ENCODE measurements at regions not wholly inside any gene's neighbourhood (a gene's known extent, or its start where the extent isn't known, plus 50 kb on each side); places are given as distances from the start of the nearest gene placed in this dataset.

DNA sequence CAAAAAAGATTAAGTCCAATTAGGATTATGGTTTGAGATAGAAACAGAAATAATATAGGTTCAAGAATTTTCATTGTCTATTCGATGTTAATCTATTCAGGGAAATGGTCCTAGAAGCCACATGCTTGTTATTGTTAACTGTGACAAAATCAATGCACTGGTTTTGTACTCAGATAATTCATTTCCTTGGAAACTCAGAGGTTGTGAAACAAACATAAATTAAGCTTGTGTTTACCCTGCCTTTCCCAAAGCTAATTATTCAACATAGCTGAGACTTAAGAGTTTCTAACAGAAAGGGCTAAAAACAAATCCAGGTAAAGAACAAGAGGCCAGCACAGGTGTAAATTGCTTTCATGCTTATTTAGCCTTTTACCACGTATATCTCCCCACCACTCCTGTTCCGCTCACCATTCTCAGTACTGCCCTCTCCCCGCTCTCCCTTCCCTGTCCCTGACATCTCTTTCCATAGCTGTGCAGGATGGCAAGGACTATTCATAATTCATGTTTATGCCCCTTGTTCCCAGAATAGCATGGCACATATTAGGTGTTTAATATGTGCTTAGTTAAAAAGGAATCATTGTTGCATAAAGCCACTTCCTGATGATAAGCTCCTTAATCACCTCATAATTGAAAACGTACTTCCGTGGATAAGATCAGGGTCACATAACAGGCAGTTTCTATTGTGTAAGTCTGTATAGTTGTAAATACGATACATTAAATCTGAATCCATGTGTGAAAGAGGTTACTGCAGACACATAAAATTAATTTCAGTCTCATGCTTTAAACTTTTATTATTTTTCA, 131.8 kb upstream of the USP15 start:
- no peak for TF ChIP-seq ZNF391 (tag by site-specific recombination; IDR thresholded peaks at IDR 0.05; ENCODE audit: borderline replicate concordance, low read depth)
- TF ChIP-seq OSR2 (tag by site-specific recombination; IDR thresholded peaks at IDR 0.05), result no peak
- TF ChIP-seq YY1 (tag by site-specific recombination; IDR thresholded peaks at IDR 0.05), result no peak
- no peak for TF ChIP-seq KLF8 (tag by site-specific recombination; IDR thresholded peaks at IDR 0.05)
- no peak for TF ChIP-seq WT1 (tag by site-specific recombination; IDR thresholded peaks at IDR 0.05)
- TF ChIP-seq ZSCAN23 (tag by site-specific recombination; IDR thresholded peaks at IDR 0.05), result no peak
- no peak for TF ChIP-seq ZNF311 (tag by site-specific recombination; IDR thresholded peaks at IDR 0.05; ENCODE audit: borderline replicate concordance)
- TF ChIP-seq, protein P1, sequence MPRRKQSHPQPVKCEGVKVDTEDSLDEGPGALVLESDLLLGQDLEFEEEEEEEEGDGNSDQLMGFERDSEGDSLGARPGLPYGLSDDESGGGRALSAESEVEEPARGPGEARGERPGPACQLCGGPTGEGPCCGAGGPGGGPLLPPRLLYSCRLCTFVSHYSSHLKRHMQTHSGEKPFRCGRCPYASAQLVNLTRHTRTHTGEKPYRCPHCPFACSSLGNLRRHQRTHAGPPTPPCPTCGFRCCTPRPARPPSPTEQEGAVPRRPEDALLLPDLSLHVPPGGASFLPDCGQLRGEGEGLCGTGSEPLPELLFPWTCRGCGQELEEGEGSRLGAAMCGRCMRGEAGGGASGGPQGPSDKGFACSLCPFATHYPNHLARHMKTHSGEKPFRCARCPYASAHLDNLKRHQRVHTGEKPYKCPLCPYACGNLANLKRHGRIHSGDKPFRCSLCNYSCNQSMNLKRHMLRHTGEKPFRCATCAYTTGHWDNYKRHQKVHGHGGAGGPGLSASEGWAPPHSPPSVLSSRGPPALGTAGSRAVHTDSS (tag by site-specific recombination; IDR thresholded peaks at IDR 0.05), result no peak
- TF ChIP-seq, protein P2, sequence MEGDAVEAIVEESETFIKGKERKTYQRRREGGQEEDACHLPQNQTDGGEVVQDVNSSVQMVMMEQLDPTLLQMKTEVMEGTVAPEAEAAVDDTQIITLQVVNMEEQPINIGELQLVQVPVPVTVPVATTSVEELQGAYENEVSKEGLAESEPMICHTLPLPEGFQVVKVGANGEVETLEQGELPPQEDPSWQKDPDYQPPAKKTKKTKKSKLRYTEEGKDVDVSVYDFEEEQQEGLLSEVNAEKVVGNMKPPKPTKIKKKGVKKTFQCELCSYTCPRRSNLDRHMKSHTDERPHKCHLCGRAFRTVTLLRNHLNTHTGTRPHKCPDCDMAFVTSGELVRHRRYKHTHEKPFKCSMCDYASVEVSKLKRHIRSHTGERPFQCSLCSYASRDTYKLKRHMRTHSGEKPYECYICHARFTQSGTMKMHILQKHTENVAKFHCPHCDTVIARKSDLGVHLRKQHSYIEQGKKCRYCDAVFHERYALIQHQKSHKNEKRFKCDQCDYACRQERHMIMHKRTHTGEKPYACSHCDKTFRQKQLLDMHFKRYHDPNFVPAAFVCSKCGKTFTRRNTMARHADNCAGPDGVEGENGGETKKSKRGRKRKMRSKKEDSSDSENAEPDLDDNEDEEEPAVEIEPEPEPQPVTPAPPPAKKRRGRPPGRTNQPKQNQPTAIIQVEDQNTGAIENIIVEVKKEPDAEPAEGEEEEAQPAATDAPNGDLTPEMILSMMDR (tag by site-specific recombination; IDR thresholded peaks at IDR 0.05), result no peak
- no peak for TF ChIP-seq ZBTB8A (tag by site-specific recombination; IDR thresholded peaks at IDR 0.05)
- TF ChIP-seq, protein P3, sequence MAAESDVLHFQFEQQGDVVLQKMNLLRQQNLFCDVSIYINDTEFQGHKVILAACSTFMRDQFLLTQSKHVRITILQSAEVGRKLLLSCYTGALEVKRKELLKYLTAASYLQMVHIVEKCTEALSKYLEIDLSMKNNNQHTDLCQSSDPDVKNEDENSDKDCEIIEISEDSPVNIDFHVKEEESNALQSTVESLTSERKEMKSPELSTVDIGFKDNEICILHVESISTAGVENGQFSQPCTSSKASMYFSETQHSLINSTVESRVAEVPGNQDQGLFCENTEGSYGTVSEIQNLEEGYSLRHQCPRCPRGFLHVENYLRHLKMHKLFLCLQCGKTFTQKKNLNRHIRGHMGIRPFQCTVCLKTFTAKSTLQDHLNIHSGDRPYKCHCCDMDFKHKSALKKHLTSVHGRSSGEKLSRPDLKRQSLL (tag by site-specific recombination; IDR thresholded peaks at IDR 0.05), result no peak
- TF ChIP-seq, protein P4, sequence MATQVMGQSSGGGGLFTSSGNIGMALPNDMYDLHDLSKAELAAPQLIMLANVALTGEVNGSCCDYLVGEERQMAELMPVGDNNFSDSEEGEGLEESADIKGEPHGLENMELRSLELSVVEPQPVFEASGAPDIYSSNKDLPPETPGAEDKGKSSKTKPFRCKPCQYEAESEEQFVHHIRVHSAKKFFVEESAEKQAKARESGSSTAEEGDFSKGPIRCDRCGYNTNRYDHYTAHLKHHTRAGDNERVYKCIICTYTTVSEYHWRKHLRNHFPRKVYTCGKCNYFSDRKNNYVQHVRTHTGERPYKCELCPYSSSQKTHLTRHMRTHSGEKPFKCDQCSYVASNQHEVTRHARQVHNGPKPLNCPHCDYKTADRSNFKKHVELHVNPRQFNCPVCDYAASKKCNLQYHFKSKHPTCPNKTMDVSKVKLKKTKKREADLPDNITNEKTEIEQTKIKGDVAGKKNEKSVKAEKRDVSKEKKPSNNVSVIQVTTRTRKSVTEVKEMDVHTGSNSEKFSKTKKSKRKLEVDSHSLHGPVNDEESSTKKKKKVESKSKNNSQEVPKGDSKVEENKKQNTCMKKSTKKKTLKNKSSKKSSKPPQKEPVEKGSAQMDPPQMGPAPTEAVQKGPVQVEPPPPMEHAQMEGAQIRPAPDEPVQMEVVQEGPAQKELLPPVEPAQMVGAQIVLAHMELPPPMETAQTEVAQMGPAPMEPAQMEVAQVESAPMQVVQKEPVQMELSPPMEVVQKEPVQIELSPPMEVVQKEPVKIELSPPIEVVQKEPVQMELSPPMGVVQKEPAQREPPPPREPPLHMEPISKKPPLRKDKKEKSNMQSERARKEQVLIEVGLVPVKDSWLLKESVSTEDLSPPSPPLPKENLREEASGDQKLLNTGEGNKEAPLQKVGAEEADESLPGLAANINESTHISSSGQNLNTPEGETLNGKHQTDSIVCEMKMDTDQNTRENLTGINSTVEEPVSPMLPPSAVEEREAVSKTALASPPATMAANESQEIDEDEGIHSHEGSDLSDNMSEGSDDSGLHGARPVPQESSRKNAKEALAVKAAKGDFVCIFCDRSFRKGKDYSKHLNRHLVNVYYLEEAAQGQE (tag by site-specific recombination; IDR thresholded peaks at IDR 0.05), result no peak
- TF ChIP-seq ZSCAN16 (tag by site-specific recombination; IDR thresholded peaks at IDR 0.05), result no peak

Data from HEK293 (cell line).